ENCODE measurements at regions not wholly inside any gene's neighbourhood (a gene's known extent, or its start where the extent isn't known, plus 50 kb on each side); places are given as distances from the start of the nearest gene placed in this dataset.

GRCh38 chr9:100911273-100911672, 117.3 kb upstream of the PLPPR1 start:
- DNase-seq (ENCODE audit: insufficient read length, low spot score) = no peak
- no peak for TF ChIP-seq POLR2A (IDR thresholded peaks at IDR 0.05; ENCODE audit: low read depth, low read length)
- no peak for FAIRE-seq

GRCh38 chr9:100913257-100913656, 115.3 kb upstream of the PLPPR1 start:
- DNase-seq (ENCODE audit: insufficient read length, low spot score) = no peak
- TF ChIP-seq POLR2A (IDR thresholded peaks at IDR 0.05; ENCODE audit: low read depth, low read length) = no peak
- FAIRE-seq = no peak

- FAIRE-seq (no peak), DNase-seq (ENCODE audit: insufficient read length, low spot score) (no peak)
- TF ChIP-seq POLR2A (IDR thresholded peaks at IDR 0.05; ENCODE audit: low read depth, low read length) = no peak
Measured at GRCh38 chr9:100914266-100914665, 114.3 kb upstream of the PLPPR1 start.

- DNase-seq (ENCODE audit: insufficient read length, low spot score) (no peak), FAIRE-seq (no peak)
- TF ChIP-seq POLR2A (IDR thresholded peaks at IDR 0.05; ENCODE audit: low read depth, low read length) = no peak
Measured at GRCh38 chr9:100919506-100919905, 109.0 kb upstream of the PLPPR1 start.

GRCh38 chr9:100926366-100926765, 102.2 kb upstream of the PLPPR1 start:
- FAIRE-seq = no peak

GRCh38 chr9:100927763-100928162, 100.8 kb upstream of the PLPPR1 start:
- FAIRE-seq (no peak), DNase-seq (ENCODE audit: insufficient read length, low spot score) (no peak)
- no peak for TF ChIP-seq POLR2A (IDR thresholded peaks at IDR 0.05; ENCODE audit: low read depth, low read length)

More at GRCh38 chr9:100926366-100926765, 102.2 kb upstream of the PLPPR1 start:
- TF ChIP-seq POLR2A (IDR thresholded peaks at IDR 0.05; ENCODE audit: low read depth, low read length) = no peak
- no peak for DNase-seq (ENCODE audit: insufficient read length, low spot score)

- no peak for TF ChIP-seq POLR2A (IDR thresholded peaks at IDR 0.05; ENCODE audit: low read depth, low read length)
- no peak for DNase-seq (ENCODE audit: insufficient read length, low spot score)
- peak; percentile 93 for FAIRE-seq
Measured at GRCh38 chr9:100933656-100934055, 94.9 kb upstream of the PLPPR1 start.

GRCh38 chr9:100937382-100937781, 91.1 kb upstream of the PLPPR1 start:
- TF ChIP-seq POLR2A (IDR thresholded peaks at IDR 0.05; ENCODE audit: low read depth, low read length) = no peak
- DNase-seq (ENCODE audit: insufficient read length, low spot score) (no peak), FAIRE-seq (no peak)

GRCh38 chr9:100938507-100938906, 90.0 kb upstream of the PLPPR1 start:
- no peak for DNase-seq (ENCODE audit: insufficient read length, low spot score)
- TF ChIP-seq POLR2A (IDR thresholded peaks at IDR 0.05; ENCODE audit: low read depth, low read length) = no peak
- FAIRE-seq = no peak

GRCh38 chr9:100939636-100940035, 88.9 kb upstream of the PLPPR1 start:
- FAIRE-seq = no peak
- DNase-seq (ENCODE audit: insufficient read length, low spot score) = no peak
- TF ChIP-seq POLR2A (IDR thresholded peaks at IDR 0.05; ENCODE audit: low read depth, low read length) = no peak

- FAIRE-seq (no peak), DNase-seq (ENCODE audit: insufficient read length, low spot score) (no peak)
- no peak for TF ChIP-seq POLR2A (IDR thresholded peaks at IDR 0.05; ENCODE audit: low read depth, low read length)
Measured at GRCh38 chr9:100959226-100959625, 69.3 kb upstream of the PLPPR1 start.

Data from H54 (cell line).